ENCODE measurements at regions not wholly inside any gene's neighbourhood (a gene's known extent, or its start where the extent isn't known, plus 50 kb on each side); places are given as distances from the start of the nearest gene placed in this dataset.

GRCh38 chr3:45277636-45278035 is 51.5 kb upstream of the TMEM158 start:
- DNase-seq (ENCODE audit: low spot score) = no peak

DNA sequence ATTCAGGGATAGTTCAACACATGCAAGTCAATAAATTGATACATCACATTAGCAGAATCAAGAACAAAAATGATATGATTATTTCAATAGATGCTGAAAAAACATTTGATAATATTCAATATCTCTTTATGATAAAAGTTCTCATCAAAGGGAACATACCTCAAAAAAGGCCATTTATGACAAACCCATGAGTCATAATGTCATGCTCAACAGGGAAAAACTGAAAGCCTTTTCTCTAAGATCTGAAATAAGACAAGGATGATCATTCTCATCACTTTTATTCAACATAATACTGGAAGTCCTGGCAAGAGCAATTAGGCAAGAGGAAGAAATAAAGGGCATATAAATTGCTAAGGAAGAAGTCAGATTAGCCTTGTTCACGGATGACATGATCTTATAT is 54.1 kb upstream of the TMEM158 start:
- DNase-seq (ENCODE audit: low spot score) = no peak

DNA sequence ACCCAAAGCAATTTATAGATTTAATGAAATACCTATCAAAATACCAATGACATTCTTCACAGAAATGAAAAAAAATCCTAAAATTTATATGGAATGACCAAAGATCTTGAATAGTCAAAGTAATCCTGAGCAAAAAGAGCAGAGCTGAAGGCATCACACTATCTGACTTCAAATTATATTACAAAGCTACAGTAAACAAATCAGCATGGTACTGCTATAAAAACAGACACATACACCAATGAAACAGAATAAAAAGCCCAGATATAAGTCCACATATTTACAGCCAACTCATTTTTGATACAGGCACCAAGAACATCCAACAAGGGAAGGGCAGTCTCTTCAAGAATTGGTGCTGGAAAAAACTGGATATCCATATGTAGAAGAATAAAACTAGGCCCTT is 54.9 kb upstream of the TMEM158 start:
- DNase-seq (ENCODE audit: low spot score) = no peak

- DNase-seq (ENCODE audit: low spot score) = no peak
These were observed 57.4 kb upstream of the TMEM158 start for GRCh38 chr3:45283471-45283870.

GRCh38 chr3:45297331-45297730 is 71.2 kb upstream of the TMEM158 start:
- no peak for DNase-seq (ENCODE audit: low spot score)

GRCh38 chr3:45302470-45302869 is 76.4 kb upstream of the TMEM158 start:
- DNase-seq (ENCODE audit: low spot score) = no peak

DNA sequence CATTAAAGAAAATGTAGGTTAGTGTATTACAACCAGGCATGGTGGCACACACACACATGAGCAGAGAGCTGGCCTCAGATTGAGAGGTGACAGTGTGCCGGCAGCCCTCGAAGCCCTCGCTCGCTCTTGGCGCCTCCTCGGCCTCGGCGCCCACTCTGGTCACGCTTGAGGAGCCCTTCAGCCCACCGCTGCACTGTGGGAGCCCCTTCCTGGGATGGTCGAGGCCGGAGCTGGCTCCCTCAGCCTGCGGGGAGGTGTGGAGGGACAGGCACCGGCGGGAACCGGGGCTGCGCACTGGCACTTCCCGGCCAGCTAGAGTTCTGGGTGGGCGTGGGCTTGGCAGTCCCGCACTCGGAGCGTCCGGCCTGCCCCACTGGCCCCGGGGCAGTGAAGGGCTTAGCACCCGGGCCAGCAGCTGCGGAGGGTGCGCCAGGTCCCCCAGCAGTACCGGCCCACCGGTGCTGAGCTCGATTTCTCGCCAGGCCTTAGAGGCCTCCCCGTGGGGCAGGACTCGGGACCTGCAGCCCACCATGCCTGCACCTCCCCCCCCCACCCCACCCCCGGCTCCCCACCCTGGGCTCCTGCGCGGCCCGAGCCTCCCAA is 80.4 kb upstream of the TMEM158 start:
- DNase-seq (ENCODE audit: low spot score) = no peak

GRCh38 chr3:45309876-45310275 is 78.5 kb upstream of the LARS2 start:
- DNase-seq (ENCODE audit: low spot score) = no peak

DNA sequence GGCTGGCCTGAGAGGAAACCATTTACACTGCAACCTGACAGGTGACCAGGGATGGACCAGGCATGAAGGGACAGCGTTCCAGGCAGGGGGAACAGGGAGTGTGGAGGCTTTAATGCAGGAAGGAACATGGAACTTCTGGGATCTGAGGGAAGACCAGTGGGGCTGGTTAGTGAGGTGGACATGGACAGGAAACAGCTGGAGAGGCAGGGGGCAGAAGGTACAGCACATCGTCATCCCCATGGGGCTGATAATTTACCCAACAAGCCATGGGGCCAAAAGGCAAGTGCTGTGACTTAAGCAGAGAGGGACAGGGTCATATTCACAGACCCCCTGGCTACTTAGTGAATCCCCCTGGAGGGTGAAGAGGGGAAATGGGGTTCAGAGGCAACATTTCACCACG is 77.0 kb upstream of the LARS2 start:
- DNase-seq (ENCODE audit: low spot score) = no peak

DNA sequence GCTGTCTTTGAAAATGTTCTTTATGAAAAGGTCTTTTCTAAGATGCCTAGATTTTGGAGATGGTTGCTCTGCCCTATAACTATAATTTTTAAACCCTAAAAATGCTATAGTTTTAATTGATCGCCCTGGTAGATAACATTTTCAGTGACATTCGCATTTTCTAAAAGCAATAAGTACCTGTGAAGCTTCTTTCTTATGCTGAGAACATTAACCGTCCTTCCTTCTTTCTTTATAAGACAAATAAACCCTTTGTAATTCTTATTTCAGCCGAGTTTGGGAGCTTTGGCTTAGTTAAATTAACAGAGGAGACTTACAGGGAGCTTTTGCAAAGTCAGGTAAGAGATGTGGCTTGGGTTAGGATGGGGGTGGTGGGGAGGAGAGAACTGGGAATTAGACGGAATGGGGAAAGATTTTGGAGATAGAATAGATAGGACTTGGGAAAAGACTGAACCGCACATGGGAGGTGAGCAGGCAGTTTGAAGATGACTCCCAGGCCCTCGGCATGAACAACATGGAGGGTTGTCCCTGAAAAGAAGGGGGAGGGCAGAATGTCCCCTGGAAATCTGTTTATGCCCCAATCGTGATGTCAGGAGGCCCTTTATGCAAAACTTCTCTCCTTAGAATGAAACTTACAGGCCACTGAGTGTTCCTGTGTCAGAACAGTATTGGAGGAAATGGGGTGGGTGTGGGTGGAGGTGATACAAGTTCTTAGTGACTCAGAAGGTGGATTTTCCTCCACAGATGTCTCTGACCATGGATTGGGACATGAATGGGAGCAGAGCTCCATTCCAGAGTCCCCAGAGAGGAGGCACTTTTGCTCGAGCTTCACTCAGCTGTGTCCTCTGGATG is 76.2 kb upstream of the LARS2 start:
- no peak for DNase-seq (ENCODE audit: low spot score)

- no peak for DNase-seq (ENCODE audit: low spot score)
These were observed 75.4 kb upstream of the LARS2 start for GRCh38 chr3:45312836-45313493.

GRCh38 chr3:45313743-45314403 is 74.5 kb upstream of the LARS2 start:
- DNase-seq (ENCODE audit: low spot score) = no peak

DNA sequence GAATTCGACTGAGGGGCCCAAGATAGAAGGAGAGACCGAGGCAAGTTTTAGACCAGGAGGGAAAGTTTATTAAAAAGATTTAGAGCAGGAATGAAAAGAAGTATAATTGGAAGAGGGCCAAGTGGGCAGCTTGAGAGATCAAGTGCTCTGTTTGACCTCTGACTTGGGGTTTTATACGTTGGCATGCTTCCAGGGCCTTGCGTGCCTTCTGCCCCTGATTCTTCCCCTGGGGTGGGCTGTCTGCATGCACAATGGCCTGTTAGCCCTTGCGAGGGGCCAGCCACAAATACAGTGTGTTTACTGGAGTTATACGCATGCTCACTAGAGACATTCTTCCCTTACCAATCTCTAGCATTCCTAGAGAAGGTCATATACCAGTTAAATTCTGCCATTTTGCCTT is 70.7 kb upstream of the LARS2 start:
- no peak for DNase-seq (ENCODE audit: low spot score)

DNA sequence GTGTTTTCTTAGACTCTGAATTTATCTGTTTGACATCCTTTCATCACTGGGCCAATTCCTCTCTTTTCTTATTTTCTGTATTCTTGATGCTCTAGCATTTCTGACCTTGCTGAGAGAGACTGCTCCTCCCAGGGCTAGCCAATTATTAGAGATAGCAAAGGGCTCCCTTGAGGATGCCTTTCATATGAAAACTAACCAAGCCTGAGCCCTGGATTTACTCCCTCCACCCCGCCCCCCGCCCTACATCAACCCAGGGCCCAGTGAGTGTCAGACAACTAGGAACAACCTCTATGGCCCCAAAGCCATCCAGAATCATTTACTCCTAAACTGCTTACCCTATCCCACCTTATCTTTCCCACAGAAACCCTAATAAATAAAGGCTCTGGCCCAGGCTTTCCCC is 69.7 kb upstream of the LARS2 start:
- no peak for DNase-seq (ENCODE audit: low spot score)

- no peak for DNase-seq (ENCODE audit: low spot score)
These were observed 69.0 kb upstream of the LARS2 start for GRCh38 chr3:45319231-45319995.

GRCh38 chr3:45319996-45320305 is 68.4 kb upstream of the LARS2 start:
- no peak for DNase-seq (ENCODE audit: low spot score)

DNA sequence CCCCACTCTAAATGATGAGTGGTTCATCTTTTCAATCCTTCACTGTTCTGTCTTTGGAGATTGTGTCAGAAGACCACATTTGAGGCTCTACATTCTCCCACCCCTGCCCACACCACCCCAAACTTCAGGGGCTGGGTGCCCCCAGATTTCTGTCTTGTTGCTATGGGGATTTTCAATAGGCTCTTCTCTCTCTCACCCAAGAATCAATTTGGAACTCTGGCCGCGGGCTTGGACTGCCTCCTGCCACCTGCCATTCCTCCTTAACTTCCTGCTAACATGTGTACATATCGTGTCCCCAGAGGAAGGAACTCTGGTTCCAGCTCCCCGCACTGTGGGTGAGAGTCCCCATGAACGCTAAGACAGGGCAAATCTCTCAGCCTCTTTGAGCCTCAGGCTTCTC is 67.4 kb upstream of the LARS2 start:
- no peak for DNase-seq (ENCODE audit: low spot score)

- DNase-seq (ENCODE audit: low spot score) = no peak
These were observed 66.6 kb upstream of the LARS2 start for GRCh38 chr3:45321607-45322391.

GRCh38 chr3:45322616-45323015 is 65.8 kb upstream of the LARS2 start:
- no peak for DNase-seq (ENCODE audit: low spot score)

GRCh38 chr3:45325676-45326075 is 62.7 kb upstream of the LARS2 start:
- DNase-seq (ENCODE audit: low spot score) = no peak

GRCh38 chr3:45329761-45330305 is 58.5 kb upstream of the LARS2 start:
- no peak for DNase-seq (ENCODE audit: low spot score)

Data from putamen (tissue), 1 donor.